ENCODE measurements at regions not wholly inside any gene's neighbourhood (a gene's known extent, or its start where the extent isn't known, plus 50 kb on each side); places are given as distances from the start of the nearest gene placed in this dataset.
"Not testable (repeated sequence)": the region's sequence is repeated elsewhere in the genome, so short reads cannot be mapped to it uniquely, and the experiment has no call there.

DNA sequence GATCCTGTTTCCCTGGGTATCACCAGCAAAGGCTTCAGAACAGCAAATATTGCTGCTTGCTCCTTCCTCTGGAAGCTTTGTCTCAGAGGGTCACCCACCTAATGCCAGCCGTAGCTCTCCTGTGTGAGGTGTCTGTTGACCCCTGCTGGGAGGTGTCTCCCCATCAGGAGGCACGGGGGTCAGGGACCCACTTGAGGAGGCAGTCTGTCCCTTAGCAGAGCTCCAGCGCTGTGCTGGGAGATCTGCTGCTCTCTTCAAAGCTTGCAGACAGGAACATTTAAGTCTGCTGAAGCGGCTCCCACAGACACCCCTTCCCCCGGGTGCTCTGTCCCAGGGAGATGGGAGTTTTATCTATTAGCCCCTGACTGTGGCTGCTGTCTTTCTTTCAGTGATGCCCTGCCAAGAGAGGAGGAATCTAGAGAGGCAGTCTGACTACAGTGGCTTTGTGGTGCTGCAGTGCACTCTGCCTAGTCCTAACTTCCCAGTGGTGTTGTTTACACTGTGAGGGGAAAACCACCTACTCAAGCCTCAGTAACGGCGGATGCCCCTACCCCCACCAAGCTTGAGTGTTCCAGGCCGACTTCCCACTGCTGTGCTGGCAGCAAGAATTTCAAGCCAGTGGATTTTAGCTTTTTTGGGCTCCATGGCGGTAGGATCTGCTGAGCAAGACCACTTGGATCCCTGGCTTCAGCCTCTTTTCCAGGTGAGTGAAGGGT lies 593.1 kb upstream of the CADM2 start:
- H3K36me3 ChIP-seq (ENCODE audit: control insufficient read depth, insufficient read depth, low read length, severe bottlenecking); H3K27me3 ChIP-seq (replicated peaks; ENCODE audit: control insufficient read depth, insufficient read depth, low read length); H3K4me3 ChIP-seq (ENCODE audit: low read length); H3K9ac ChIP-seq (ENCODE audit: low read length); DNase-seq (ENCODE audit: low read depth); H3K4me1 ChIP-seq (ENCODE audit: control insufficient read depth, insufficient read depth, low read length); H3K9me3 ChIP-seq (ENCODE audit: control insufficient read depth, low read length): not testable (repeated sequence)

All from adipocyte (in vitro differentiated cells).